ENCODE measurements at regions not wholly inside any gene's neighbourhood (a gene's known extent, or its start where the extent isn't known, plus 50 kb on each side); places are given as distances from the start of the nearest gene placed in this dataset.

DNA sequence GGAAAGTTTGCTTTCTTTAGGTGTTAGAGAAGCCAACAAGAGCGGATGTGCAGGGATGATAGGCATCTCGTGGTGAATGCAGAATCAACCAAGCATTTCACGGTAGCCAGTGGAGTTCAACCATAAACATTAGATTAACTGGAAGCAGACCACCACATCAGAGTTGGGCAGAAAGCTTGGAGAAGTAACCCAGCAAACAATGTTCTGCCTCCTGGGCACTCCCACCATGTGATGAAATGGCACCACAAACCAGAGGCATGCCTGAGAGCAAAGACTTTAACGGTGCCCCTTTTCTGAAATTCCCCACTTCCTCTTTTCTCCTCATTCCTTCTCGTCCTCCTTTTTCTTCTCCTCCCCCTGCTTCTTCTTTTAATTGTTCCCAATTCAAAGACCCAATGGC is 193.5 kb upstream of the ANKFN1 start:
- no peak for DNase-seq (ENCODE audit: low spot score)
- TF ChIP-seq, protein P1, sequence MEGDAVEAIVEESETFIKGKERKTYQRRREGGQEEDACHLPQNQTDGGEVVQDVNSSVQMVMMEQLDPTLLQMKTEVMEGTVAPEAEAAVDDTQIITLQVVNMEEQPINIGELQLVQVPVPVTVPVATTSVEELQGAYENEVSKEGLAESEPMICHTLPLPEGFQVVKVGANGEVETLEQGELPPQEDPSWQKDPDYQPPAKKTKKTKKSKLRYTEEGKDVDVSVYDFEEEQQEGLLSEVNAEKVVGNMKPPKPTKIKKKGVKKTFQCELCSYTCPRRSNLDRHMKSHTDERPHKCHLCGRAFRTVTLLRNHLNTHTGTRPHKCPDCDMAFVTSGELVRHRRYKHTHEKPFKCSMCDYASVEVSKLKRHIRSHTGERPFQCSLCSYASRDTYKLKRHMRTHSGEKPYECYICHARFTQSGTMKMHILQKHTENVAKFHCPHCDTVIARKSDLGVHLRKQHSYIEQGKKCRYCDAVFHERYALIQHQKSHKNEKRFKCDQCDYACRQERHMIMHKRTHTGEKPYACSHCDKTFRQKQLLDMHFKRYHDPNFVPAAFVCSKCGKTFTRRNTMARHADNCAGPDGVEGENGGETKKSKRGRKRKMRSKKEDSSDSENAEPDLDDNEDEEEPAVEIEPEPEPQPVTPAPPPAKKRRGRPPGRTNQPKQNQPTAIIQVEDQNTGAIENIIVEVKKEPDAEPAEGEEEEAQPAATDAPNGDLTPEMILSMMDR (IDR thresholded peaks at IDR 0.05; ENCODE audit: unreplicated experiment), result no peak
- Mint-ChIP-seq H3K36me3 (ENCODE audit: low read depth, unreplicated experiment) (no peaks in the 10 kb centered on the region), H3K4me3 (ENCODE audit: unreplicated experiment) (no peak overlapping the region), H3K9me3 (ENCODE audit: unreplicated experiment) (no peaks in the 10 kb centered on the region), H3K27me3 (ENCODE audit: unreplicated experiment) (no peaks in the 10 kb centered on the region), H3K27ac (ENCODE audit: unreplicated experiment) (no peak overlapping the region), H3K4me1 (ENCODE audit: unreplicated experiment) (peaks cover 2% of the 10 kb centered on the region)

- TF ChIP-seq, protein P1 (IDR thresholded peaks at IDR 0.05; ENCODE audit: unreplicated experiment), result no peak
- H3K4me1 Mint-ChIP-seq (ENCODE audit: unreplicated experiment), result peaks cover 2% of the 10 kb centered on the region
- no peaks in the 10 kb centered on the region for H3K36me3 Mint-ChIP-seq (ENCODE audit: low read depth, unreplicated experiment)
- H3K4me3 Mint-ChIP-seq (ENCODE audit: unreplicated experiment), result no peak overlapping the region
- H3K27ac Mint-ChIP-seq (ENCODE audit: unreplicated experiment), result no peak overlapping the region
- no peak for DNase-seq (ENCODE audit: low spot score)
- no peaks in the 10 kb centered on the region for H3K27me3 Mint-ChIP-seq (ENCODE audit: unreplicated experiment)
- no peaks in the 10 kb centered on the region for H3K9me3 Mint-ChIP-seq (ENCODE audit: unreplicated experiment)
Observed at GRCh38 chr17:55961386-55961785, 191.9 kb upstream of the ANKFN1 start.

DNA sequence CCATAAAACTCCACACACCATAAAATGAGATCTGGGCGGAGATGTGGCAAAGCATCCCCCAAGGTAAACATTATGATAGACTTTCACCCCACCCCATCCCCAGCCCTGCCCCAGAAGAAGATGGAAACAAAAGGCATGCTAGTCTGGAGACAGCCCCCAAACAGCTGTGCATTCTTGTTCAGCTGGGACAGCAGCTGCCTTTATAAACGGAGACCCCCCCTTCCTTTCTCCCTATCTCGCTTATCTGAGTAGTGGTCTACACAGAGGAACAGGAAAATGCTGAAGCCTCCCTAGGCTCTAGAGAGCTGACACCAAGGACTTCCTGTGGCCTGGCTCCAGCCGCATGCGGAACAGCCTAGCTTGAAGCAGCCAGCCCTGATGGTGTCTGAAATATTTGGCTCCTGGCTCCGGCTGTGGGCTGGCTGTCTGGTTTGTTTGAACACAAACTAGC is 190.3 kb upstream of the ANKFN1 start:
- DNase-seq (ENCODE audit: low spot score), result no peak
- Mint-ChIP-seq H3K9me3 (ENCODE audit: unreplicated experiment) (no peaks in the 10 kb centered on the region), H3K27ac (ENCODE audit: unreplicated experiment) (no peak overlapping the region), H3K36me3 (ENCODE audit: low read depth, unreplicated experiment) (no peaks in the 10 kb centered on the region), H3K4me3 (ENCODE audit: unreplicated experiment) (no peak overlapping the region), H3K4me1 (ENCODE audit: unreplicated experiment) (peaks cover 2% of the 10 kb centered on the region), H3K27me3 (ENCODE audit: unreplicated experiment) (no peaks in the 10 kb centered on the region)
- TF ChIP-seq, protein P1 (IDR thresholded peaks at IDR 0.05; ENCODE audit: unreplicated experiment), result no peak

DNA sequence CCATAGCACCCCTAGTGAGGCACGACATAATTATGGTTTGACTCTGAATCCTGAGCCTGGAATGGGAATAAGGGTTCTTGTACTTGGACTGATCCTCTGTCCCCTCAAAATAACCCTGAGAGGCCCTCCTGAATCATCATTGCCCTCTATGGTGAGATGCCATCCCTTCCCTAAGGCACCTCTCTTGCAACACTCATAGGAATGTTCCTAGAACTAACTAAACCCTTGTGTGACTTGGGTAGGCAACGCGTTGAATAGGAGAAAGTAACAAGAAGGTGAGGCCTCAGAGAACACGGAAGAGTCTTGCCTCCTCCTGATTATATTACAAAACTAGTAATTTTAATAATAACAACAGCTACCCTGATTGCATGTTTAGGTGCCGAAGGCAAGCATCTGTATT is 189.1 kb upstream of the ANKFN1 start:
- TF ChIP-seq, protein P1 (IDR thresholded peaks at IDR 0.05; ENCODE audit: unreplicated experiment), result no peak
- Mint-ChIP-seq H3K27ac (ENCODE audit: unreplicated experiment) (no peak overlapping the region), H3K4me1 (ENCODE audit: unreplicated experiment) (peaks cover 2% of the 10 kb centered on the region), H3K9me3 (ENCODE audit: unreplicated experiment) (no peaks in the 10 kb centered on the region), H3K4me3 (ENCODE audit: unreplicated experiment) (no peak overlapping the region), H3K36me3 (ENCODE audit: low read depth, unreplicated experiment) (no peaks in the 10 kb centered on the region), H3K27me3 (ENCODE audit: unreplicated experiment) (no peaks in the 10 kb centered on the region)
- DNase-seq (ENCODE audit: low spot score), result no peak

DNA sequence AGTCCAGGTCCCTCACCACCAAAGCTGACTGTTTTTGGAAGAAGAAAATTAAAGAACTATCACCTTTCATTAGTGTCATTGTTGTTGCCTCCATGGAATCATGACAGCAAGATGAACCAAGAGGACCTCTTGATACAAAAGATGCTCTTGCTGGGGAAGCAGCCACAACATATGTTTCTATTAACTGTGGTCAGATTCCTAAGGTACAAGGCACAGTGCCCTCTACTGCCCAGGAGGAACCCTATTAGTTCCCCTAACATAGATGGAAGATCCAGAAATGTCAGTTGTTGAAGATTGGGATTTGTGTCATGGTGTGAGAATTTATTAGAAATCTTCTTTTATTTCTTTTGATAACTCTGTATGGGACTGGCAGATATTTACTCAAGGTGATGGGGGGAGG is 188.2 kb upstream of the ANKFN1 start:
- peaks cover 5% of the 10 kb centered on the region for H3K4me1 Mint-ChIP-seq (ENCODE audit: unreplicated experiment)
- TF ChIP-seq, protein P1 (IDR thresholded peaks at IDR 0.05; ENCODE audit: unreplicated experiment), result no peak
- H3K27me3 Mint-ChIP-seq (ENCODE audit: unreplicated experiment), result no peaks in the 10 kb centered on the region
- H3K4me3 Mint-ChIP-seq (ENCODE audit: unreplicated experiment), result no peak overlapping the region
- H3K27ac Mint-ChIP-seq (ENCODE audit: unreplicated experiment), result no peak overlapping the region
- H3K36me3 Mint-ChIP-seq (ENCODE audit: low read depth, unreplicated experiment), result no peaks in the 10 kb centered on the region
- H3K9me3 Mint-ChIP-seq (ENCODE audit: unreplicated experiment), result no peaks in the 10 kb centered on the region
- DNase-seq (ENCODE audit: low spot score), result no peak

Data from endothelial cell (in vitro differentiated cells).